SK-N-SH (cell line): ENCODE measurements at regions not wholly inside any gene's neighbourhood (a gene's known extent, or its start where the extent isn't known, plus 50 kb on each side); places are given as distances from the start of the nearest gene placed in this dataset.

Experiments
- CTCF ChIA-PET: fragments of 300-600, 350-600 bp; formaldehyde crosslinking; extraction: SDS; loops from one replicate; lab custom pipeline; 2021; lab: Yijun Ruan, JAX
- POLR2A ChIA-PET: fragments of 350-600 bp; sonication (Branson Sonifier 250); formaldehyde crosslinking; extraction: SDS; loops from one replicate; lab custom pipeline; 2020; ENCODE audit warnings: antibody characterized with exemption, inconsistent platforms; lab: Yijun Ruan, JAX
- DNase-seq: peaks from one replicate; pipeline ENCODE4 v3.0.0; 2012
- H2AFZ ChIP-seq: fragments of 200-600 bp; sonication (generic); 2 replicates; pipeline ENCODE4 v1.8.1; 2016; ENCODE audit warnings: antibody characterized with exemption, mild to moderate bottlenecking, low read depth
- H3F3A ChIP-seq: fragments of 200-600 bp; sonication (generic); replicated peaks from 2 replicates; pipeline ENCODE3; 2016; ENCODE audit warnings: antibody characterized with exemption, mild to moderate bottlenecking; ENCODE audit not compliant: insufficient read depth
- H3K27ac ChIP-seq, 2 experiments: fragments of 200-500 bp in 1 of 2; fragments of 200-600 bp in 1 of 2; sonication (Bioruptor generic) in 1 of 2; sonication (generic), shearing (Covaris generic) in 1 of 2; 2 replicates each; pipeline versions ENCODE4 v1.5.1 to v1.6.1; 2014 to 2016; ENCODE audit warnings: low read depth in 2 of 2, inconsistent platforms in 1 of 2, low read length in 1 of 2, mild to moderate bottlenecking in 1 of 2, mixed read lengths in 1 of 2
- H3K27me3 ChIP-seq: fragments of 200-600 bp; sonication (generic), shearing (Covaris generic); 2 replicates; pipeline ENCODE4 v1.6.1; 2016; ENCODE audit warnings: mixed run types; ENCODE audit not compliant: insufficient read depth
- H3K36me3 ChIP-seq, 2 experiments: fragments of 200-500 bp in 1 of 2; fragments of 200-600 bp in 1 of 2; sonication (Bioruptor generic) in 1 of 2; sonication (generic) in 1 of 2; replicated peaks in 1 of 2; 2 replicates each; pipeline versions ENCODE3 to v1.5.1; 2014 to 2016; ENCODE audit warnings: low read length in 1 of 2, mild to moderate bottlenecking in 1 of 2; ENCODE audit not compliant: insufficient read depth in 2 of 2, control insufficient read depth in 1 of 2
- H3K4me1 ChIP-seq, 2 experiments: fragments of 200-500 bp in 1 of 2; fragments of 200-600 bp in 1 of 2; sonication (Bioruptor generic) in 1 of 2; sonication (generic), shearing (Covaris generic) in 1 of 2; 2 replicates each; pipeline versions ENCODE4 v1.5.1 to v1.6.1; 2014 to 2016; ENCODE audit warnings: low read depth in 1 of 2, low read length in 1 of 2, mixed run types in 1 of 2; ENCODE audit not compliant: insufficient read depth in 2 of 2, control insufficient read depth in 1 of 2
- H3K4me2 ChIP-seq: fragments of 200-600 bp; sonication (generic), shearing (Covaris generic); 2 replicates; pipeline ENCODE4 v1.6.1; 2017; ENCODE audit warnings: mixed run types
- H3K4me3 ChIP-seq, 2 experiments: fragments of 200-500 bp in 1 of 2; fragments of 200-600 bp in 1 of 2; sonication (Bioruptor generic) in 1 of 2; sonication (generic), shearing (Covaris generic) in 1 of 2; 2 replicates each; pipeline versions ENCODE4 v1.5.1 to v1.8.1; 2014 to 2016; ENCODE audit warnings: low read depth in 2 of 2, inconsistent platforms in 1 of 2, low read length in 1 of 2, mild to moderate bottlenecking in 1 of 2, mixed read lengths in 1 of 2, moderate library complexity in 1 of 2
- H3K79me2 ChIP-seq: fragments of 200-600 bp; sonication (generic); 2 replicates; pipeline ENCODE4 v1.8.1; 2017; ENCODE audit warnings: mild to moderate bottlenecking; ENCODE audit not compliant: insufficient read depth
- H3K9ac ChIP-seq: fragments of 200-600 bp; sonication (generic); 2 replicates; pipeline ENCODE4 v1.6.1; 2017; ENCODE audit warnings: mixed run types
- H3K9me2 ChIP-seq: fragments of 200-600 bp; sonication (generic); 2 replicates; pipeline ENCODE4 v1.6.1; 2017; ENCODE audit warnings: mixed run types
- H3K9me3 ChIP-seq: fragments of 200-600 bp; sonication (generic); 2 replicates; pipeline ENCODE4 v1.6.1; 2017; ENCODE audit warnings: mixed run types, mild to moderate bottlenecking, moderate library complexity
- H4K20me1 ChIP-seq: fragments of 200-600 bp; sonication (generic); 2 replicates; pipeline ENCODE4 v1.6.1; 2017; ENCODE audit warnings: mild to moderate bottlenecking, mixed run types; ENCODE audit not compliant: insufficient read depth
- ELF1 ChIP-seq: IDR thresholded peaks from 2 replicates; pipeline ENCODE4 v1.4.0; 2012
- EP300 ChIP-seq, 2 experiments: IDR thresholded peaks; 2 replicates each; pipeline versions ENCODE4 v1.4.0 to v1.6.1; 2012; ENCODE audit warnings: borderline replicate concordance in 1 of 2, low read depth in 1 of 2, low read length in 1 of 2
- EZH2phosphoT487 ChIP-seq: fragments of 200-600 bp; sonication (generic); IDR thresholded peaks from 2 replicates; pipeline ENCODE4 v1.6.1; 2017; ENCODE audit warnings: low read depth, mixed run types, mild to moderate bottlenecking, antibody characterized with exemption, moderate library complexity, borderline replicate concordance
- FOSL2 ChIP-seq: IDR thresholded peaks from 2 replicates; pipeline ENCODE4 v1.4.0; 2012; ENCODE audit warnings: low read depth, mild to moderate bottlenecking, moderate library complexity, borderline replicate concordance
- FOXJ3 ChIP-seq: sonication (generic); formaldehyde crosslinking; IDR thresholded peaks from 2 replicates; pipeline ENCODE4 v1.5.1; 2020; ENCODE audit warnings: mild to moderate bottlenecking, missing genetic modification reagents
- GABPA ChIP-seq: IDR thresholded peaks from 2 replicates; pipeline ENCODE4 v1.4.0; 2012; ENCODE audit warnings: low read depth, mild to moderate bottlenecking
- JUND ChIP-seq: IDR thresholded peaks from 2 replicates; pipeline ENCODE4 v1.4.0; 2012
- MXI1 ChIP-seq: IDR thresholded peaks from 2 replicates; pipeline ENCODE4 v1.6.1; 2012; ENCODE audit warnings: mild to moderate bottlenecking, low read depth, low read length, improper control_type of control experiment
- NRF1 ChIP-seq: IDR thresholded peaks from 2 replicates; pipeline ENCODE4 v1.6.1; 2012; ENCODE audit warnings: low read depth, mild to moderate bottlenecking, low read length
- RAD21 ChIP-seq: IDR thresholded peaks from 2 replicates; pipeline ENCODE4 v1.6.1; 2012; ENCODE audit warnings: mild to moderate bottlenecking, low read length
- RCOR1 ChIP-seq: fragments of 150-350 bp; IDR thresholded peaks from 2 replicates; pipeline ENCODE4 v1.6.1; 2017; ENCODE audit warnings: antibody characterized with exemption, low read length
- RFX5 ChIP-seq: IDR thresholded peaks from 2 replicates; pipeline ENCODE4 v1.6.1; 2012; ENCODE audit warnings: mild to moderate bottlenecking, improper control_type of control experiment, low read length
- RXRA ChIP-seq: IDR thresholded peaks from 2 replicates; pipeline ENCODE4 v1.4.0; 2012; ENCODE audit warnings: low read depth, mild to moderate bottlenecking, borderline replicate concordance
- SIN3A ChIP-seq: IDR thresholded peaks from 2 replicates; pipeline ENCODE4 v1.6.1; 2012; ENCODE audit warnings: low read depth, mild to moderate bottlenecking, low read length, moderate library complexity, borderline replicate concordance
- SMC3 ChIP-seq: IDR thresholded peaks from 2 replicates; pipeline ENCODE4 v1.6.1; 2012; ENCODE audit warnings: low read depth, low read length, improper control_type of control experiment
- TAF1 ChIP-seq: IDR thresholded peaks from 2 replicates; pipeline ENCODE4 v1.6.1; 2012; ENCODE audit warnings: low read depth, mild to moderate bottlenecking, low read length, moderate library complexity, borderline replicate concordance
- WGBS: methylation state at CpG from one replicate; pipeline ENCODE4 v1.1.6; 2017; ENCODE audit warnings: low lambda C conversion rate; 5-methylcytosine and 5-hydroxymethylcytosine counted together
- TF ChIP-seq, protein P1 (sequence below): IDR thresholded peaks from 2 replicates; pipeline ENCODE4 v1.4.0; 2012; ENCODE audit warnings: low read depth
- TF ChIP-seq, protein P2 (sequence below): IDR thresholded peaks from 2 replicates; pipeline ENCODE4 v1.4.0; 2012; ENCODE audit warnings: low read depth, borderline replicate concordance
- TF ChIP-seq, protein P3 (sequence below): fragments of 150-350 bp; IDR thresholded peaks from 2 replicates; pipeline ENCODE4 v1.6.1; 2016; ENCODE audit warnings: mild to moderate bottlenecking, low read depth, low read length
- TF ChIP-seq, protein P4 (sequence below): fragments of 200-600 bp; sonication (generic); IDR thresholded peaks from 2 replicates; pipeline ENCODE4 v1.6.1; 2017; ENCODE audit warnings: antibody characterized with exemption, mild to moderate bottlenecking, moderate library complexity
- TF ChIP-seq, protein P5 (sequence below): fragments of 150-350 bp; IDR thresholded peaks from 2 replicates; pipeline ENCODE4 v1.6.1; 2017; ENCODE audit warnings: antibody characterized with exemption, low read length, low read depth, borderline replicate concordance
- TF ChIP-seq, protein P6 (sequence below): IDR thresholded peaks from 2 replicates; pipeline ENCODE4; 2012

DNA sequence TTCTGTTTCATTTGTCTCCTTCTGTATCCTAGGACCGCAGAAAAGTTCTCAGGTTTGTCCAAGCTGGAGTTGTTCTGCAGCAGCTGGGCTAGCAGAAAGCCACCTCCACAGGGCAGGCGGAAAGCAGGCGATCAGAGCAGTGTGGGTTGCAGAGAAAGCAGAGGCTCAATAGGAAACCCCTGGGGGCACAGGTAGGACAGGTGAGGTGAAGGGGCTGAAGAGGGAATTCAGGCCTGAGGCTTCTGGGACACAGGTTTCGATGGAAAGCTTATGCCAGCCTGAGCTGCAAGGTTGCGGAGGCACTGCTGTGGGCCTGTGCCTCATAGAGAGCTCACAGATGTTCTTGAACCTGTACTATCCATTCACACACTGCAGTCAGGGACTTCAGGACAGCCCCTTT lies 194.9 kb upstream of the TPK1 start:
- Histone ChIP-seq H3K9me3 (no peaks in the 10 kb centered on the region), H3K27me3 (no peaks in the 10 kb centered on the region), H3K9me2 (no peaks in the 10 kb centered on the region), H3K27ac (no peak overlapping the region), H3K4me1 (no peaks in the 10 kb centered on the region), H3K79me2 (no peaks in the 10 kb centered on the region), H4K20me1 (no peaks in the 10 kb centered on the region), H3K9ac (no peak overlapping the region), H2AFZ (no peak overlapping the region), H3K36me3 (no peaks in the 10 kb centered on the region), H3F3A (no peaks in the 10 kb centered on the region), H3K4me3 (no peak overlapping the region), H3K4me2 (no peak overlapping the region)
- ChIA-PET CTCF (interaction anchor here (0.5 to 1.5 kb wide), 3 partner anchors 95 to 1060 kb away, joined by 3 read pairs; no protein-coding TSS in a partner anchor), POLR2A (no interaction called here)
- DNase-seq, result no peak
- TF ChIP-seq, protein P1, sequence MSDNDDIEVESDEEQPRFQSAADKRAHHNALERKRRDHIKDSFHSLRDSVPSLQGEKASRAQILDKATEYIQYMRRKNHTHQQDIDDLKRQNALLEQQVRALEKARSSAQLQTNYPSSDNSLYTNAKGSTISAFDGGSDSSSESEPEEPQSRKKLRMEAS, result no peak
- TF ChIP-seq GABPA (no peak), JUND (no peak), SMC3 (no peak), NRF1 (no peak)
- TF ChIP-seq, protein P2, sequence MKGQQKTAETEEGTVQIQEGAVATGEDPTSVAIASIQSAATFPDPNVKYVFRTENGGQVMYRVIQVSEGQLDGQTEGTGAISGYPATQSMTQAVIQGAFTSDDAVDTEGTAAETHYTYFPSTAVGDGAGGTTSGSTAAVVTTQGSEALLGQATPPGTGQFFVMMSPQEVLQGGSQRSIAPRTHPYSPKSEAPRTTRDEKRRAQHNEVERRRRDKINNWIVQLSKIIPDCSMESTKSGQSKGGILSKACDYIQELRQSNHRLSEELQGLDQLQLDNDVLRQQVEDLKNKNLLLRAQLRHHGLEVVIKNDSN, result no peak
- TF ChIP-seq, protein P3, sequence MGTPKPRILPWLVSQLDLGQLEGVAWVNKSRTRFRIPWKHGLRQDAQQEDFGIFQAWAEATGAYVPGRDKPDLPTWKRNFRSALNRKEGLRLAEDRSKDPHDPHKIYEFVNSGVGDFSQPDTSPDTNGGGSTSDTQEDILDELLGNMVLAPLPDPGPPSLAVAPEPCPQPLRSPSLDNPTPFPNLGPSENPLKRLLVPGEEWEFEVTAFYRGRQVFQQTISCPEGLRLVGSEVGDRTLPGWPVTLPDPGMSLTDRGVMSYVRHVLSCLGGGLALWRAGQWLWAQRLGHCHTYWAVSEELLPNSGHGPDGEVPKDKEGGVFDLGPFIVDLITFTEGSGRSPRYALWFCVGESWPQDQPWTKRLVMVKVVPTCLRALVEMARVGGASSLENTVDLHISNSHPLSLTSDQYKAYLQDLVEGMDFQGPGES, result no peak
- 11% methylated on average over 5 of the region's 5 CpGs for WGBS

DNA sequence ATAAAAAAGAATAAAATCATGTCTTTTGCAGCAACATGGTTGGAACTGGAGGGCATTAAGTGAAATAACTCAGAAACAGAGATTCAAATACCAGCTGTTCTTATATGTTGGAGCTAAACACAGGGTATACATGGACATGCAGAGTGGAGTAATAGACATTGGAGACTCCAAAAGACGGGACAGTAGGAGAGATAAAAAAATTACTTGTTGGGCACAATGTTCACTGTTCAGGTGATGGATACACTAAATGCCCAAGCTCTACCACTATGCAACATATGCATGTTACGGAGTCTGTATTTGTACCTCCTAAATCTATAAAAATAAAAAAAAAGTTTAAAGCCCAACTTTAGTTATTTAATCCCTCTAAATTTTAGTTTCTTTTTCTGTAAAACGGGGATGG lies 184.6 kb upstream of the TPK1 start:
- Histone ChIP-seq H3F3A (no peaks in the 10 kb centered on the region), H3K9me2 (peaks cover 6% of the 10 kb centered on the region; the same call in 1 of the 2 replicates), H3K79me2 (no peaks in the 10 kb centered on the region), H3K27me3 (no peaks in the 10 kb centered on the region), H4K20me1 (no peaks in the 10 kb centered on the region), H3K27ac (no peak overlapping the region), H2AFZ (no peak overlapping the region), H3K4me2 (no peak overlapping the region), H3K36me3 (no peaks in the 10 kb centered on the region), H3K9ac (no peak overlapping the region), H3K4me3 (no peak overlapping the region), H3K4me1 (no peaks in the 10 kb centered on the region), H3K9me3 (no peaks in the 10 kb centered on the region)
- no peak for DNase-seq
- WGBS, result 31% methylated on average over 3 of the region's 3 CpGs
- ChIA-PET CTCF (interaction anchor here (0.7 kb wide), 1 partner anchor 632 kb away, joined by 3 read pairs; no protein-coding TSS in a partner anchor), POLR2A (no interaction called here)
- TF ChIP-seq, protein P4, sequence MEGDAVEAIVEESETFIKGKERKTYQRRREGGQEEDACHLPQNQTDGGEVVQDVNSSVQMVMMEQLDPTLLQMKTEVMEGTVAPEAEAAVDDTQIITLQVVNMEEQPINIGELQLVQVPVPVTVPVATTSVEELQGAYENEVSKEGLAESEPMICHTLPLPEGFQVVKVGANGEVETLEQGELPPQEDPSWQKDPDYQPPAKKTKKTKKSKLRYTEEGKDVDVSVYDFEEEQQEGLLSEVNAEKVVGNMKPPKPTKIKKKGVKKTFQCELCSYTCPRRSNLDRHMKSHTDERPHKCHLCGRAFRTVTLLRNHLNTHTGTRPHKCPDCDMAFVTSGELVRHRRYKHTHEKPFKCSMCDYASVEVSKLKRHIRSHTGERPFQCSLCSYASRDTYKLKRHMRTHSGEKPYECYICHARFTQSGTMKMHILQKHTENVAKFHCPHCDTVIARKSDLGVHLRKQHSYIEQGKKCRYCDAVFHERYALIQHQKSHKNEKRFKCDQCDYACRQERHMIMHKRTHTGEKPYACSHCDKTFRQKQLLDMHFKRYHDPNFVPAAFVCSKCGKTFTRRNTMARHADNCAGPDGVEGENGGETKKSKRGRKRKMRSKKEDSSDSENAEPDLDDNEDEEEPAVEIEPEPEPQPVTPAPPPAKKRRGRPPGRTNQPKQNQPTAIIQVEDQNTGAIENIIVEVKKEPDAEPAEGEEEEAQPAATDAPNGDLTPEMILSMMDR, result no peak
- TF ChIP-seq ELF1, result no peak
- no peak for TF ChIP-seq FOXJ3 (CRISPR knock-in tag)
- TF ChIP-seq EP300 (IDR thresholded peaks at IDR 0.05; ENCODE audit: borderline replicate concordance in 1 of 2, low read depth in 1 of 2, low read length in 1 of 2), result no peak
- no peak for TF ChIP-seq NRF1
- TF ChIP-seq TAF1, result no peak
- TF ChIP-seq MXI1, result no peak
- TF ChIP-seq EZH2phosphoT487, result no peak
- TF ChIP-seq, protein P5, sequence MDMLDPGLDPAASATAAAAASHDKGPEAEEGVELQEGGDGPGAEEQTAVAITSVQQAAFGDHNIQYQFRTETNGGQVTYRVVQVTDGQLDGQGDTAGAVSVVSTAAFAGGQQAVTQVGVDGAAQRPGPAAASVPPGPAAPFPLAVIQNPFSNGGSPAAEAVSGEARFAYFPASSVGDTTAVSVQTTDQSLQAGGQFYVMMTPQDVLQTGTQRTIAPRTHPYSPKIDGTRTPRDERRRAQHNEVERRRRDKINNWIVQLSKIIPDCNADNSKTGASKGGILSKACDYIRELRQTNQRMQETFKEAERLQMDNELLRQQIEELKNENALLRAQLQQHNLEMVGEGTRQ, result no peak
- TF ChIP-seq, protein P6, sequence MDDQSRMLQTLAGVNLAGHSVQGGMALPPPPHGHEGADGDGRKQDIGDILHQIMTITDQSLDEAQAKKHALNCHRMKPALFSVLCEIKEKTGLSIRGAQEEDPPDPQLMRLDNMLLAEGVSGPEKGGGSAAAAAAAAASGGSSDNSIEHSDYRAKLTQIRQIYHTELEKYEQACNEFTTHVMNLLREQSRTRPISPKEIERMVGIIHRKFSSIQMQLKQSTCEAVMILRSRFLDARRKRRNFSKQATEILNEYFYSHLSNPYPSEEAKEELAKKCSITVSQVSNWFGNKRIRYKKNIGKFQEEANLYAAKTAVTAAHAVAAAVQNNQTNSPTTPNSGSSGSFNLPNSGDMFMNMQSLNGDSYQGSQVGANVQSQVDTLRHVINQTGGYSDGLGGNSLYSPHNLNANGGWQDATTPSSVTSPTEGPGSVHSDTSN, result no peak
- TF ChIP-seq, protein P3, result no peak
- no peak for TF ChIP-seq RAD21
- TF ChIP-seq RFX5, result no peak
- no peak for TF ChIP-seq RXRA
- no peak for TF ChIP-seq SIN3A
- no peak for TF ChIP-seq FOSL2
- no peak for TF ChIP-seq RCOR1
- TF ChIP-seq JUND, result no peak
